ENCODE measurements at regions not wholly inside any gene's neighbourhood (a gene's known extent, or its start where the extent isn't known, plus 50 kb on each side); places are given as distances from the start of the nearest gene placed in this dataset.

- Histone ChIP-seq H3K27ac (ENCODE audit: low read depth, low read length) (peak overlapping the region; percentile 88), H3K4me1 (ENCODE audit: control insufficient read depth in 3 of 3, insufficient read depth in 3 of 3, low read length in 3 of 3) (peaks cover 19 to 26% (median 24%) of the 10 kb centered on the region in 3 donors), H3K9ac (ENCODE audit: low read depth in 1 of 3, low read length in 3 of 3) (peak overlapping the region in 1 of 3 donors; percentile 25), H3K4me3 (ENCODE audit: low read length in 3 of 3) (no peak overlapping the region), H3K36me3 (ENCODE audit: control insufficient read depth in 3 of 3, insufficient read depth in 3 of 3, low read length in 3 of 3) (no peaks in the 10 kb centered on the region), H3K9me3 (ENCODE audit: control insufficient read depth in 3 of 3, low read length in 3 of 3) (no peaks in the 10 kb centered on the region), H3K27me3 (ENCODE audit: control insufficient read depth in 3 of 3, insufficient read depth in 3 of 3, low read length in 3 of 3) (no peaks in the 10 kb centered on the region)
Observed at GRCh38 chr9:14014744-14015143, 299.2 kb downstream of the NFIB start.

- Histone ChIP-seq H3K4me3 (ENCODE audit: low read length in 3 of 3) (no peak overlapping the region), H3K9me3 (ENCODE audit: control insufficient read depth in 3 of 3, low read length in 3 of 3) (no peaks in the 10 kb centered on the region), H3K36me3 (ENCODE audit: control insufficient read depth in 3 of 3, insufficient read depth in 3 of 3, low read length in 3 of 3) (no peaks in the 10 kb centered on the region), H3K27me3 (ENCODE audit: control insufficient read depth in 3 of 3, insufficient read depth in 3 of 3, low read length in 3 of 3) (no peaks in the 10 kb centered on the region), H3K9ac (ENCODE audit: low read depth in 1 of 3, low read length in 3 of 3) (peak overlapping the region; percentile 25 to 48 (median 39)), H3K27ac (ENCODE audit: low read depth, low read length) (peak overlapping the region; percentile 88), H3K4me1 (ENCODE audit: control insufficient read depth in 3 of 3, insufficient read depth in 3 of 3, low read length in 3 of 3) (peaks cover 19 to 26% (median 24%) of the 10 kb centered on the region in 3 donors)
Observed at GRCh38 chr9:14014218-14014617, 299.7 kb downstream of the NFIB start.

DNA sequence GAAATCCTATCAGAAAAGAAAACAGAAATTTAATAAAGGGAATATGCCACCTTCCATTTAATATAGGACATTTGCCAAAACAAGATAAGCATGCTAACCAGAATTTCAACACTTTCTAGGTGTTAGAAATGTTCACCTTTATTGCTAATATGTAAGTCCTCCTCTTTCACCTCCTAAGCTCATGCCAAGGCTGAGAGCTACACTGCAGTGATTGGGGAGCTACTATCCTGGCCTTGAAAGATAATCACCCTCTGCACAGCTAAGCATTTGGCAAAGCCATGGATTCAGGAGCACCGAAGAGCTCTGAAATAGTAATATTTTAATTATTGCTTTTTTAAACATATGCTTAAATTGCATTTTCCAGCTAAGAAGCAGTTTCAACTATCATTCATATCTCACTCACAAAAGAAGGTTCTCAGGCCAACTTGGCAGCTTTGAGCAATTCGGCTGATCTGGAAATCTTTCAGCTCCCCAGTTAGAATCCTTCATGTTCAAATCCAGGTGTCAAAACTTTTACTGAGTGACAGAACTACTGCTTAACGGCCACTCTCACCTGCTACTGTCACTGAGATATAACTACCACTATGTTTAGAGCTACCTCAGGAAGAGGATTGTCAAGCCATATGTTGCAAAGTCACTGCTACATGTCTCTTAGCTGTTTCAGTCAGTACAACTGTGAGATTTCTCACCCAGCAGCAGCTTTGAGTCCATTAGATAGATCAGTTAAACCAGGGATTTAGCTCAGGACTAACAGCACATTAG, 302.0 kb downstream of the NFIB start:
- Histone ChIP-seq H3K9ac (ENCODE audit: low read depth in 1 of 3, low read length in 3 of 3) (no peak overlapping the region), H3K36me3 (ENCODE audit: control insufficient read depth in 3 of 3, insufficient read depth in 3 of 3, low read length in 3 of 3) (no peaks in the 10 kb centered on the region), H3K4me3 (ENCODE audit: low read length in 3 of 3) (no peak overlapping the region), H3K4me1 (ENCODE audit: control insufficient read depth in 3 of 3, insufficient read depth in 3 of 3, low read length in 3 of 3) (peaks cover 19 to 26% (median 24%) of the 10 kb centered on the region in 3 donors), H3K27ac (ENCODE audit: low read depth, low read length) (peak overlapping the region; percentile 88), H3K27me3 (ENCODE audit: control insufficient read depth in 3 of 3, insufficient read depth in 3 of 3, low read length in 3 of 3) (no peaks in the 10 kb centered on the region), H3K9me3 (ENCODE audit: control insufficient read depth in 3 of 3, low read length in 3 of 3) (no peaks in the 10 kb centered on the region)

GRCh38 chr9:14007190-14007769, 306.7 kb downstream of the NFIB start:
- Histone ChIP-seq H3K27me3 (ENCODE audit: control insufficient read depth in 3 of 3, insufficient read depth in 3 of 3, low read length in 3 of 3) (no peaks in the 10 kb centered on the region), H3K9ac (ENCODE audit: low read depth in 1 of 3, low read length in 3 of 3) (no peak overlapping the region), H3K4me1 (ENCODE audit: control insufficient read depth in 3 of 3, insufficient read depth in 3 of 3, low read length in 3 of 3) (peaks cover 4 to 6% (median 5%) of the 10 kb centered on the region in 3 donors), H3K36me3 (ENCODE audit: control insufficient read depth in 3 of 3, insufficient read depth in 3 of 3, low read length in 3 of 3) (no peaks in the 10 kb centered on the region), H3K9me3 (ENCODE audit: control insufficient read depth in 3 of 3, low read length in 3 of 3) (no peaks in the 10 kb centered on the region), H3K4me3 (ENCODE audit: low read length in 3 of 3) (no peak overlapping the region), H3K27ac (ENCODE audit: low read depth, low read length) (no peak overlapping the region)

- H3K36me3 ChIP-seq (ENCODE audit: control insufficient read depth in 3 of 3, insufficient read depth in 3 of 3, low read length in 3 of 3): no peaks in the 10 kb centered on the region
- H3K9ac ChIP-seq (ENCODE audit: low read depth in 1 of 3, low read length in 3 of 3): no peak overlapping the region
- no peak overlapping the region for H3K27ac ChIP-seq (ENCODE audit: low read depth, low read length)
- H3K4me3 ChIP-seq (ENCODE audit: low read length in 3 of 3): no peak overlapping the region
- no peaks in the 10 kb centered on the region for H3K9me3 ChIP-seq (ENCODE audit: control insufficient read depth in 3 of 3, low read length in 3 of 3)
- no peaks in the 10 kb centered on the region for H3K27me3 ChIP-seq (ENCODE audit: control insufficient read depth in 3 of 3, insufficient read depth in 3 of 3, low read length in 3 of 3)
- no peaks in the 10 kb centered on the region for H3K4me1 ChIP-seq (ENCODE audit: control insufficient read depth in 3 of 3, insufficient read depth in 3 of 3, low read length in 3 of 3)
Observed at GRCh38 chr9:14006386-14007187, 307.4 kb downstream of the NFIB start.

DNA sequence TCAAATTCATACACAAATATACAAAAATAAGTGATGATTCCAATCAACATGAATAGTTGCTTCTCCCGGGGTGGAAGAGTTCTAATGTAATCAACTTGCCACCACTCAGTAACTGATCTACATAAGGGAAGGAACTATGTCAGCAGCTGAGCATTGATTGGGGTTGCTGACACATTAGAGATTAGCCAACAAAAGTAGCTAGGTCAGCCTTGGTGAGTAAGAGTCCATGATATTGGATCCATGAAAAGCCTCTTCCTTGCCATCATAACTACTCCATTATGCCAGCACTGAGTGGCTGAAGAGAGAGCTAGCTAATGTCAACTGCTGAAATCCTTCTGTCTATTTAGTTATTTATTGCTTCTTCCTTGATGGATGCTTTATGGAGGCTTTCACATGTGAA, 309.8 kb downstream of the NFIB start:
- H3K9ac ChIP-seq (ENCODE audit: low read depth in 1 of 3, low read length in 3 of 3): no peak overlapping the region
- no peaks in the 10 kb centered on the region for H3K27me3 ChIP-seq (ENCODE audit: control insufficient read depth in 3 of 3, insufficient read depth in 3 of 3, low read length in 3 of 3)
- H3K27ac ChIP-seq (ENCODE audit: low read depth, low read length): no peak overlapping the region
- no peak overlapping the region for H3K4me3 ChIP-seq (ENCODE audit: low read length in 3 of 3)
- H3K4me1 ChIP-seq (ENCODE audit: control insufficient read depth in 3 of 3, insufficient read depth in 3 of 3, low read length in 3 of 3): no peaks in the 10 kb centered on the region
- no peaks in the 10 kb centered on the region for H3K9me3 ChIP-seq (ENCODE audit: control insufficient read depth in 3 of 3, low read length in 3 of 3)
- H3K36me3 ChIP-seq (ENCODE audit: control insufficient read depth in 3 of 3, insufficient read depth in 3 of 3, low read length in 3 of 3): no peaks in the 10 kb centered on the region

- H3K4me1 ChIP-seq (ENCODE audit: control insufficient read depth in 3 of 3, insufficient read depth in 3 of 3, low read length in 3 of 3): peaks cover 20 to 28% (median 22%) of the 10 kb centered on the region in 3 donors
- no peak overlapping the region for H3K4me3 ChIP-seq (ENCODE audit: low read length in 3 of 3)
- H3K9ac ChIP-seq (ENCODE audit: low read depth in 1 of 3, low read length in 3 of 3): no peak overlapping the region
- no peaks in the 10 kb centered on the region for H3K36me3 ChIP-seq (ENCODE audit: control insufficient read depth in 3 of 3, insufficient read depth in 3 of 3, low read length in 3 of 3)
- H3K27me3 ChIP-seq (ENCODE audit: control insufficient read depth in 3 of 3, insufficient read depth in 3 of 3, low read length in 3 of 3): no peaks in the 10 kb centered on the region
- no peaks in the 10 kb centered on the region for H3K9me3 ChIP-seq (ENCODE audit: control insufficient read depth in 3 of 3, low read length in 3 of 3)
- H3K27ac ChIP-seq (ENCODE audit: low read depth, low read length): peak overlapping the region; percentile 50
Observed at GRCh38 chr9:13994240-13994639, 319.7 kb downstream of the NFIB start.

DNA sequence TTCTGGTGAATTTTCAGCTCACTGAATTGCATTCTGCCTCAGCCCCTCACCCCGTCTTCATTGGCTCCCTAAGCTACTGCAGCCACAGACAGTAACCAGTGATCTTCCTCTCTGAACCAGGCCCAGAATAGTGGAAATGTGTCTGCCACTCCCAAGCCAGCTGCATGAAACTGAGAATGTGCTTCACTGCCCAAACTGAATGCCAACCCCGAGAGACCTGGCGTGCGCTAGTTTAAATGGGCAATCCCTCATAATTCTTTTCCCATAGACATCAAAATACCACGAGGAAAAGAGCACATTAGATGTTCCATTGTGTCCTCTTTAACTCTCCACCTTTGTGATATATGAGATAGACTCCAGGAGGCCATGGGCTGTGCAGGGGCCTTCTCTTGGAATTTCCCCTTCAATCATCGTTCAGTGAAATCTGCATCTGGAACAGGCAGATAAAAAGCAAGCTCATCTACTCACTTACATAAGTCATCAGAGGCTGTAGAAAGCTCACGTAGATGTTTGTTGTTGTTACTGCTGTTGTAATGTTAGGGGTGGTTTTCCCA, 320.2 kb downstream of the NFIB start:
- Histone ChIP-seq H3K4me3 (ENCODE audit: low read length in 3 of 3) (peak overlapping the region in 2 of 3 donors; percentile 38 to 51), H3K4me1 (ENCODE audit: control insufficient read depth in 3 of 3, insufficient read depth in 3 of 3, low read length in 3 of 3) (peaks cover 20 to 28% (median 22%) of the 10 kb centered on the region in 3 donors), H3K36me3 (ENCODE audit: control insufficient read depth in 3 of 3, insufficient read depth in 3 of 3, low read length in 3 of 3) (no peaks in the 10 kb centered on the region), H3K9ac (ENCODE audit: low read depth in 1 of 3, low read length in 3 of 3) (peak overlapping the region in 1 of 3 donors; percentile 20), H3K27me3 (ENCODE audit: control insufficient read depth in 3 of 3, insufficient read depth in 3 of 3, low read length in 3 of 3) (no peaks in the 10 kb centered on the region), H3K27ac (ENCODE audit: low read depth, low read length) (peak overlapping the region; percentile 50), H3K9me3 (ENCODE audit: control insufficient read depth in 3 of 3, low read length in 3 of 3) (no peaks in the 10 kb centered on the region)

DNA sequence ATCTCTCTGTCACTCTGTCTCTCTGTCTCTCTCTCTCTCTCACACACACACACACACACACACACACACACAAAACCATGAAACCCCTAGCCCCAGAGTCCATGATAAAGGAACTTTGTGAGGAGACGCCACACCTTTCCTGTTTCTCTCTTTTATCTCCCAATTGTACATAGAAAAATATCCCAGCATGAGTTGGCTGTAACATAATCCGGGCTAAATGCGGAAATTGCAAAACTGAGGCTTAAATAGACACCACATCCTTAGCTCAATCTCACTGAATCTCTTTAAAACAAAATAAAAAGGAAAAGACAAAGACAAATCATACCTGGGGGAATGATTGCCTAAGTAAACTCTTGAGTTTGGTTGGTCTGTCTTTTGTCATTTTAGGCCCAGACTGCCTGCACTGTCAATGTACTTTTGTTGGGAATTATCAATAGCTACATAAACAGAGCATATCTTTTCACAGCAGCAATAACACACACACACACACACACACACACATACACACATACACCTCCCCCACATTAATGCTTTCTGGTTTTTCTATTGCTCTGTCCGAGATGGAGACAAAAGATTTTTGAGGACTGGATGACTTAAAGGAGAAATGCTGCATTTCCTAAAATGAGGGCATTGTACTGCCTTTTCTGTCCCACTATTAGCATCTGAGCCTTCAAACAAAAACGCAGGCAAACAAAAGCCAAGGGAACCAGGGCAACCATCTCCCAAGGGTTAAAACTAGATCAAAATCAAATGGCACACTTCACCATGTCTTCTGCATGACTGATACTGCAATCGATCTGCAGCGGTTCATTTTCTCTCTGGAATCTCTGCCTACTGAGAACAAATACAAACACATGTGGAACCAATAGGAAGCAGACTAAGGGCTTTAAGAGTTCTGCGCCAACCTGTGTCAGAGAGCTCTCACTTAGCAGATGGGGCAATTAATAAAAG, 321.5 kb downstream of the NFIB start:
- Histone ChIP-seq H3K9me3 (ENCODE audit: control insufficient read depth in 3 of 3, low read length in 3 of 3) (no peaks in the 10 kb centered on the region), H3K4me3 (ENCODE audit: low read length in 3 of 3) (peak overlapping the region in 1 of 3 donors; percentile 14), H3K36me3 (ENCODE audit: control insufficient read depth in 3 of 3, insufficient read depth in 3 of 3, low read length in 3 of 3) (no peaks in the 10 kb centered on the region), H3K27me3 (ENCODE audit: control insufficient read depth in 3 of 3, insufficient read depth in 3 of 3, low read length in 3 of 3) (no peaks in the 10 kb centered on the region), H3K4me1 (ENCODE audit: control insufficient read depth in 3 of 3, insufficient read depth in 3 of 3, low read length in 3 of 3) (peaks cover 20 to 28% (median 22%) of the 10 kb centered on the region in 3 donors), H3K27ac (ENCODE audit: low read depth, low read length) (no peak overlapping the region), H3K9ac (ENCODE audit: low read depth in 1 of 3, low read length in 3 of 3) (no peak overlapping the region)

Data from skeletal muscle tissue (tissue), 3 donors.